NT2/D1 (cell line): ENCODE measurements at regions not wholly inside any gene's neighbourhood (a gene's known extent, or its start where the extent isn't known, plus 50 kb on each side); places are given as distances from the start of the nearest gene placed in this dataset.
A peak's percentile ranks its signal among the peaks of the same experiment; 100 is the strongest.

Source experiments
- DNase-seq: peaks from one replicate; pipeline ENCODE4 v3.0.0-alpha.2; 2011; ENCODE audit warnings: low read depth, low spot score
- H3K27me3 ChIP-seq: 2 replicates; pipeline ENCODE4 v1.6.0; 2011; ENCODE audit warnings: mild to moderate bottlenecking; ENCODE audit not compliant: insufficient read length, insufficient read depth
- H3K36me3 ChIP-seq: 2 replicates; pipeline ENCODE4 v1.6.1; 2011; ENCODE audit warnings: mild to moderate bottlenecking, low read length, mixed read lengths; ENCODE audit not compliant: insufficient read depth, insufficient read length
- H3K4me1 ChIP-seq: 2 replicates; pipeline ENCODE4 v1.5.1; 2011; ENCODE audit not compliant: insufficient read depth, insufficient read length
- H3K4me3 ChIP-seq: 2 replicates; pipeline ENCODE4 v1.5.1; 2011; ENCODE audit warnings: low read depth; ENCODE audit not compliant: insufficient read length
- H3K9ac ChIP-seq: 2 replicates; pipeline ENCODE4 v1.6.0; 2011; ENCODE audit warnings: low read depth; ENCODE audit not compliant: insufficient read length
- H3K9me3 ChIP-seq: 2 replicates; pipeline ENCODE4 v1.5.1; 2011; ENCODE audit warnings: mild to moderate bottlenecking, low read length; ENCODE audit not compliant: insufficient read depth
- SUZ12 ChIP-seq: IDR thresholded peaks from 2 replicates; pipeline ENCODE4 v1.6.1; 2011; ENCODE audit not compliant: insufficient read length, insufficient read depth; ENCODE audit errors: extremely low read depth
- YY1 ChIP-seq: IDR thresholded peaks from 2 replicates; pipeline ENCODE4 v1.6.1; 2011; ENCODE audit not compliant: insufficient read length, insufficient read depth
- ZNF274 ChIP-seq: IDR thresholded peaks from 2 replicates; pipeline ENCODE4 v1.6.1; 2011; ENCODE audit warnings: mild to moderate bottlenecking, low read depth, low read length

DNA sequence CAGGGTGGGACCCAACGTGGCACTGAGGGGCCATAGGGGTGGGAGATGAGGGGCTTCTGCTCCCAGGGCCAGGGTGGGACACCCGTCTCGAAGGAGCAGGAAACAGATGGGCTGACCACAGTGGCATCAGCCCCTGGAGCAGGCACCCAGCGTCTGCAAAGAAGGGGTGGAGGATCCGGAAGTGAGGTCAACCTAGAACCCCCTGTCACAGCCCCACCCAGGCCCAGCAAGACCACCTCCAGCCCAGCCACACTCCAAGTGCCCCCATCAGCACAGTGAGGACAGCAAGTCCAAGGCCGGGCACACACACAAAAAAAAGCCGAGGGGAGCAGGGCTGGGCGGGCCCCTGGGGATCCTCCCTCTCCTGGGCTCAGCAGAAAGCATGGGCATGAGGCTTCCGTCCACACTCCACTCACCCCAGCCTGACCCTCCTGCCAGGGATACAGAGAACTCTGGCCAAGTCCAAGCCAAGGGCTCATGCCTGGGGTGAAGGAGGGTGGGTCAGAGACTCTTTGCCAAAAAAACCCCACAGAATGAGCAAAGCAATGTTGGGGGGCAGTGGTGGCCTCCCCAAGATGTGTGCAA, 111.0 kb downstream of the FOXL3 start:
- peaks cover 11% of the 10 kb centered on the region for H3K27me3 ChIP-seq
- TF ChIP-seq SUZ12 (no peak), YY1 (no peak), ZNF274 (no peak)
- no peak overlapping the region for H3K9ac ChIP-seq
- DNase-seq: no peak
- H3K4me3 ChIP-seq: no peak overlapping the region
- H3K9me3 ChIP-seq: peaks cover 58% of the 10 kb centered on the region
- H3K4me1 ChIP-seq: peaks cover 8% of the 10 kb centered on the region
- no peaks in the 10 kb centered on the region for H3K36me3 ChIP-seq

DNA sequence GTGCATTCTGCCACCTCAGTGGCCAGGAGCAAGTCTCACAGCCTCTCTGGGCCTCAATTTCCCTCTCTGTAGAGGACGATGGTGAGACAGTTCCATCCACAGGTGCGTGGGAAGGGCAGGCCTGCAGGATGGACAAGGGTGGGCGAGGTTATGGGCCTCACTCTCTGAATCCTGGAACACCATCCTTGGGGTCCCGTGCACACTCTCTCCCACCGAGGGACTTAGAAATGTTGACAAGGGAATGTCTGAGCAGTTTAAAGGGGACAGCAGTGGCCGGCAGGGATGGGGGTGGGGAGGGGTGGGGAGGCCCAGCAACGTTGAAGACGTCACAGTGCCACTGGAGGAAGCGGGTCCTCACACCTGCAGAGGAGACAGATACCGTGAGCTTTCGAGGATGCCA, 111.5 kb downstream of the FOXL3 start:
- Histone ChIP-seq H3K4me3 (no peak overlapping the region), H3K36me3 (no peaks in the 10 kb centered on the region), H3K4me1 (peaks cover 8% of the 10 kb centered on the region), H3K27me3 (peaks cover 11% of the 10 kb centered on the region), H3K9me3 (peaks cover 53% of the 10 kb centered on the region), H3K9ac (no peak overlapping the region)
- no peak for DNase-seq
- TF ChIP-seq SUZ12: no peak
- no peak for TF ChIP-seq ZNF274
- no peak for TF ChIP-seq YY1

DNA sequence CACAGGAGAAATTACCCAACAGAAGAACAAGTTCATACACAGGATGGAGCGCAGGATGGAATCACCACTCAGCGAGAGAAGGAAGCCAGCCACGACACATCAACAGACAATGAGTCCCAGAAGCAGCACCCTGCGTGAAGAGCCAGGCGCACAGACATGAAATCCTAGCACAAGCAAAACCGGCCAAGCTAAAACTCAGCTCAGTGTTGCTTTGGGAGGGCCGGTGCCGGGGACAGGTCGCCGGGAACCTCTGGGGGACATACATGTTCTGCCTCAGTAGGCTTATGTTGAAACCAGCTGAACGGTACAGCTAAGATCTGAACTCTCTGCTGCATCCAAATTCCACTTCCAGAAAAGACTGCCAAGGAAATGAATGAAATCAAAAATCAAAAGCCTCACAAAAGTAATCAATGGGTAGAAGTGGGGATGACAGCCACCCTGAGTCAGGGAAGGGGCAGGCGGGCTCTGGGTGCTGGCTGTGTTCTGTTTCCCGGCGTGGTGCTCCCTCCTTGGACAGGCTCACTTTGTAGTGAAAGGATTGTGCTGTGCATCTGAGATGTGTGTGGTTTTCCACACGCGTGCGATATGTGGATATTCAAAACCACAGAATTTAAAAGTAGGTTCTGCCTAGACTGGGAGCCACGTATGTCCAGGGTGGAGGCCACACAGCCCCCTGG, 114.7 kb downstream of the PDGFA start:
- Histone ChIP-seq H3K36me3 (no peaks in the 10 kb centered on the region), H3K4me3 (no peak overlapping the region), H3K9ac (peak overlapping the region; percentile 8), H3K9me3 (peaks cover 19% of the 10 kb centered on the region), H3K4me1 (peaks cover 8% of the 10 kb centered on the region), H3K27me3 (peaks cover 22% of the 10 kb centered on the region)
- no peak for DNase-seq
- TF ChIP-seq YY1 (no peak), ZNF274 (no peak), SUZ12 (no peak)

DNA sequence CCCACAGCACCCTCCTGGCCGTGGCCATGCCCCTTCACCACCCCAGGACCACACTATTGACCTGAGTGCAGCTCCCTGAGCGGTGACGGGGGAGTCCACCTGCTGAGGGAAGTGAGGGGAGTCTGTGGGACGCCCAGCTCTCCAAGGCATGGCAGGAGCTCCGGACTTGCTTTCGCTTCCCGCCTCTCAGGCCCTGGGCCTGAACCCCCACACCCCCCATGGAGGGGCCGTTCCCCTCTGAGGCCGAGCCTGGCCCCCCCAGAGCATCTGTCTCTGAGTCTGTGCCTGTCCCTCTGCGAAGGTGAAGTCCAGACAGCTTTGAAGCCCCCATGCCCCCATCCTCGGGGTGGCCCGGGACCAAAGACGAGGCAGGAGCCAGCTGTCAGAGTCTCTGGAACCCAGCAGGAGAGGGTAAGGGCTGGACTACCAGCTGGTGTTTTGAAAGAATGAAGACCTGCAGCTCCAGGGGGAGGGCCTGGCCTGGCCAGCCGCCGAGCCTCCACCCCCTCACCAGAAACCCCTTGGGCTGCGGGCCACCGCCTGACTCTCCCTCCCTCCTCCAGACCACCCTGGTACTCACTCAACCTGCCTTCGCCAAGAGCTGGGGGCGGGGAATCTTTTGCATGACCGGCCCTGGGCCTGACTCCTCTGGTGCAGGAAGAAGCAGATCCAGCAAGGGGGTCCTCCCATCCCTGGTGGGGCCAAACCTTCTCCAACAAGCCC, 114.0 kb downstream of the PDGFA start:
- Histone ChIP-seq H3K9me3 (peaks cover 12% of the 10 kb centered on the region), H3K36me3 (no peaks in the 10 kb centered on the region), H3K4me3 (no peak overlapping the region), H3K9ac (peak overlapping the region; percentile 8), H3K27me3 (peaks cover 22% of the 10 kb centered on the region), H3K4me1 (peaks cover 8% of the 10 kb centered on the region)
- TF ChIP-seq YY1: no peak
- TF ChIP-seq ZNF274: no peak
- TF ChIP-seq SUZ12: no peak
- DNase-seq: no peak

DNA sequence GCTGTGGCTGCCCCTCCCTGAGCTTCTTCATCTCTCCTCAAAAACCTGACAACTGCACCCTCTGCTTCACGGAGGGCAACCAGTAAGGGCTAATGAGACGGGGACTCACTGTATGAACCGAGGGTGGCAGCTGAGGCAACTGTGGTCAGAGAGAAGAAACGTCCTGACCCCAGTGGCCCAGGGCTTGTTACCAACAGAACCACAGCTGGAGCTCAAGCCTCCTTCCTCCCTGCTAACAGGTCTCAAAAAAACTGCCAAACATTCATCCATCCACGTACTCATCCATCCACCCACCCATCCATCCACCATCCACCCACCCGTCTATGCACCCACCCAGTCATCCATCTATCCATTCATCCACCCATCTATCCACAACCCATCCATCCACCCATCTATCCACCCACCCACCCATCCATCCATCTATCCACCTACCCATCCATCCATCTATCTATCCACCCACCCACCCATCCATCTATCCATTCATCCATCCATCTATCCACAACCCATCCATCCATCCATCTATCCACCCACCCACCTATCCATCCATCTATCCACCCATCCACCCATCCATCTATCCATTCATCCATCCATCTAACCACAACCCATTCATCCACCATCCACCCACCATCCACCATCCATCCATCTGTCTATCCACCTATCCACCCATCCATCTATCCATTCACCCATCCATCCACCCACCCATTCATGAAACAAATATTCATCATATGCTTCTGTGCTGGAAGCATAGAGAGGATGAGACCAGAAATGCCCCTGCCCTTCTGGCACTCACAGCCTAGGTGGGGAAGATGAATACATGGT, 111.7 kb downstream of the PDGFA start:
- peaks cover 12% of the 10 kb centered on the region for H3K4me1 ChIP-seq
- peaks cover 26% of the 10 kb centered on the region for H3K27me3 ChIP-seq
- H3K4me3 ChIP-seq: no peak overlapping the region
- no peak for DNase-seq
- no peaks in the 10 kb centered on the region for H3K36me3 ChIP-seq
- H3K9me3 ChIP-seq: no peaks in the 10 kb centered on the region
- TF ChIP-seq SUZ12 (no peak), ZNF274 (no peak), YY1 (no peak)
- H3K9ac ChIP-seq: no peak overlapping the region

DNA sequence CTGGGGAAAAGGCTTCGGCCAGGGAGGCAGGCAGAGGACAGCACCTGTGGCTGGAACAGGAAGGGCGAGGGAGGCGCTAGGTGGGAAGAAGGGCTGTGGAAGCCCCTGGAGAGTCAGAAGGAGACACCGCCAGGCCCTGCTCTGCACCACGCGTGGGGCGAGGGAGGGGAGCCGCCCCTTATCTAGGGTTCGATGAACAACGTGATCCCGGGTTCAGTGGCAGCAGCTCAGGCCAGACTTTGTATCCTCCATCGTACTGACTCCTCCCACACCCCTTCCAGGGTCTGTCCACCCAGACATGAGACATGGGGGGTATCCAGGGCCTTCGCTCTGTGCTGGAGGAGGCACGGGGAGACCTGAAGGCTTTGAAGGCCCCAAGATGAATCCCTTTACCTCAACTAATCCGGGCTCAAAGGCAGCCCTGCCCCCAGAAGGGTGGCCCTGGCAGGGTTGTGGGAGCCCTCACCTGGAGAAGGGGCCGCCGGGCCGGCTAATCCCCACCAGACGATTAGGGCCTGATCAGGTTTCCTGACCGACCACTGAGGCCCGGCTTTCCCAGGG, 110.8 kb downstream of the PDGFA start:
- H3K27me3 ChIP-seq: peaks cover 24% of the 10 kb centered on the region
- peaks cover 12% of the 10 kb centered on the region for H3K4me1 ChIP-seq
- TF ChIP-seq SUZ12 (no peak), ZNF274 (no peak), YY1 (no peak)
- H3K4me3 ChIP-seq: no peak overlapping the region
- H3K9ac ChIP-seq: no peak overlapping the region
- DNase-seq: no peak
- H3K9me3 ChIP-seq: no peaks in the 10 kb centered on the region
- no peaks in the 10 kb centered on the region for H3K36me3 ChIP-seq
